ENCODE measurements at regions not wholly inside any gene's neighbourhood (a gene's known extent, or its start where the extent isn't known, plus 50 kb on each side); places are given as distances from the start of the nearest gene placed in this dataset.

GRCh38 chr6:15137086-15137485 is 108.8 kb upstream of the JARID2 start:
- 88 to 90% methylated on average over 1 of the region's 1 CpG for WGBS, 2 donors
- intact Hi-C loops (cut with DNase I; ENCODE audit: low total_unique reads), result no loop called here

GRCh38 chr6:15143086-15143485 is 102.8 kb upstream of the JARID2 start:
- no peak overlapping the region for H3K27ac ChIP-seq
- 66 to 69% methylated on average over 3 of the region's 3 CpGs for WGBS, 2 donors
- no peaks in the 10 kb centered on the region for H3K27me3 ChIP-seq
- no peak for TF ChIP-seq POLR2A (IDR thresholded peaks at IDR 0.05)
- TF ChIP-seq CTCF (IDR thresholded peaks at IDR 0.05), result no peak
- DNase-seq, result no peak
- no peaks in the 10 kb centered on the region for H3K4me1 ChIP-seq
- H3K36me3 ChIP-seq (ENCODE audit: low read depth, missing control alignments), result no peaks in the 10 kb centered on the region
- H3K9me3 ChIP-seq, result no peaks in the 10 kb centered on the region
- intact Hi-C loops (cut with DNase I; ENCODE audit: low total_unique reads), result no loop called here
- no peak overlapping the region for H3K4me3 ChIP-seq

More at GRCh38 chr6:15137086-15137485, 108.8 kb upstream of the JARID2 start:
- DNase-seq, result no peak
- H3K9me3 ChIP-seq, result no peaks in the 10 kb centered on the region
- TF ChIP-seq POLR2A (IDR thresholded peaks at IDR 0.05) (no peak), CTCF (IDR thresholded peaks at IDR 0.05) (no peak)
- no peaks in the 10 kb centered on the region for H3K36me3 ChIP-seq (ENCODE audit: low read depth, missing control alignments)
- H3K27ac ChIP-seq, result no peak overlapping the region
- no peaks in the 10 kb centered on the region for H3K27me3 ChIP-seq
- H3K4me1 ChIP-seq, result no peaks in the 10 kb centered on the region
- H3K4me3 ChIP-seq, result no peak overlapping the region

GRCh38 chr6:15143540-15143939 is 102.3 kb upstream of the JARID2 start:
- WGBS, 2 donors, result 88 to 96% methylated on average over 3 of the region's 3 CpGs
- no peak for DNase-seq
- Histone ChIP-seq H3K9me3 (no peaks in the 10 kb centered on the region), H3K4me1 (no peaks in the 10 kb centered on the region), H3K4me3 (no peak overlapping the region), H3K27ac (no peak overlapping the region), H3K36me3 (ENCODE audit: low read depth, missing control alignments) (no peaks in the 10 kb centered on the region), H3K27me3 (no peaks in the 10 kb centered on the region)
- intact Hi-C loops (cut with DNase I; ENCODE audit: low total_unique reads), result no loop called here
- TF ChIP-seq POLR2A (IDR thresholded peaks at IDR 0.05) (no peak), CTCF (IDR thresholded peaks at IDR 0.05) (no peak)

- no peaks in the 10 kb centered on the region for H3K36me3 ChIP-seq (ENCODE audit: low read depth, missing control alignments)
- H3K27me3 ChIP-seq, result no peaks in the 10 kb centered on the region
- no peak overlapping the region for H3K27ac ChIP-seq
- TF ChIP-seq POLR2A (IDR thresholded peaks at IDR 0.05) (no peak), CTCF (IDR thresholded peaks at IDR 0.05) (no peak)
- no peaks in the 10 kb centered on the region for H3K9me3 ChIP-seq
- H3K4me1 ChIP-seq, result no peaks in the 10 kb centered on the region
- no peak overlapping the region for H3K4me3 ChIP-seq
- intact Hi-C loops (cut with DNase I; ENCODE audit: low total_unique reads), result no loop called here
- DNase-seq, result no peak
Measured at GRCh38 chr6:15145821-15146220, 100.0 kb upstream of the JARID2 start.

GRCh38 chr6:15147827-15148226 is 98.0 kb upstream of the JARID2 start:
- TF ChIP-seq CTCF (IDR thresholded peaks at IDR 0.05), result no peak
- TF ChIP-seq POLR2A (IDR thresholded peaks at IDR 0.05), result no peak
- 81 to 87% methylated on average over 5 of the region's 5 CpGs for WGBS, 2 donors

More at GRCh38 chr6:15147827-15148226, 98.0 kb upstream of the JARID2 start:
- intact Hi-C loops (cut with DNase I; ENCODE audit: low total_unique reads), result no loop called here
- Histone ChIP-seq H3K4me1 (no peaks in the 10 kb centered on the region), H3K36me3 (ENCODE audit: low read depth, missing control alignments) (no peaks in the 10 kb centered on the region), H3K27me3 (no peaks in the 10 kb centered on the region), H3K4me3 (no peak overlapping the region), H3K27ac (no peak overlapping the region), H3K9me3 (no peaks in the 10 kb centered on the region)
- DNase-seq, result no peak
